WI38 (cell line): ENCODE measurements at regions not wholly inside any gene's neighbourhood (a gene's known extent, or its start where the extent isn't known, plus 50 kb on each side); places are given as distances from the start of the nearest gene placed in this dataset.

ENCODE experiments used
- H3K4me3 ChIP-seq: 2 replicates; pipeline ENCODE4 v1.5.1; 2011; ENCODE audit warnings: low read depth, mild to moderate bottlenecking, control low read depth, low read length
- TF ChIP-seq, protein P1 (sequence below): IDR thresholded peaks from 2 replicates; pipeline ENCODE4 v1.5.1; 2012; ENCODE audit warnings: low read depth, mild to moderate bottlenecking, control low read depth, low read length

DNA sequence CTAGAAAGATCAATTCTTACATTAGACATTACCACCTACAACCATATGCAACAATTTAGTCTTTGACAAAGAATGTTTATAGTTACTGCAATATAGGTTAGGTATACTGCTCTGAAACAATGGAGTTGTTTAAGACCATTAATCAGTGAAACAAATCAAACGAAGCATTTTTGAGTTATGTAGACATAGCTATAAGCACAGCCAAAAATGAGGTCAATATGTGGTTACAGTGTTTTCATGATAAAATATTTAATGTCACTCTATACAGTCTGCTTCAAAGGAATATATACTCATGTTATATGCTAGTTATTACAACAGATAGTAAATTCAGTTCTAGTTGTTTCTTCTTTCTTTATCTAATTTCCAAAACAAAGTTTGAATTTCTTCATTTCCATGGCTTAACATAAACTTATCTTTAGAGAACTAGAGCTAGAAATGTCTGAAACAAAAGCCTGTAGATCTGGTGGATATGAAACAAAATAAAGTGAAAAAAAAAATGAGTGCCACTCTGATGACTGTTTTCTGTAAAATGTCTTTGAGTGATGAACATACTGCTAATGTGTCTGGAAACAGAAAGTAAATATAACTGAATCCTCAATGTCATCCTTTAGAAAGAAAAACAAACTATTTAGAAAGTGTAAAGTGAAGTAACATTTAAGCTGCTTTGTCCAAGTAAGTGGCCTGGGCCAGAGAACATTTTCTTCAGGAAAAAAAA lies 809.0 kb downstream of the FAT4 start:
- H3K4me3 ChIP-seq = no peak overlapping the region
- TF ChIP-seq, protein P1, sequence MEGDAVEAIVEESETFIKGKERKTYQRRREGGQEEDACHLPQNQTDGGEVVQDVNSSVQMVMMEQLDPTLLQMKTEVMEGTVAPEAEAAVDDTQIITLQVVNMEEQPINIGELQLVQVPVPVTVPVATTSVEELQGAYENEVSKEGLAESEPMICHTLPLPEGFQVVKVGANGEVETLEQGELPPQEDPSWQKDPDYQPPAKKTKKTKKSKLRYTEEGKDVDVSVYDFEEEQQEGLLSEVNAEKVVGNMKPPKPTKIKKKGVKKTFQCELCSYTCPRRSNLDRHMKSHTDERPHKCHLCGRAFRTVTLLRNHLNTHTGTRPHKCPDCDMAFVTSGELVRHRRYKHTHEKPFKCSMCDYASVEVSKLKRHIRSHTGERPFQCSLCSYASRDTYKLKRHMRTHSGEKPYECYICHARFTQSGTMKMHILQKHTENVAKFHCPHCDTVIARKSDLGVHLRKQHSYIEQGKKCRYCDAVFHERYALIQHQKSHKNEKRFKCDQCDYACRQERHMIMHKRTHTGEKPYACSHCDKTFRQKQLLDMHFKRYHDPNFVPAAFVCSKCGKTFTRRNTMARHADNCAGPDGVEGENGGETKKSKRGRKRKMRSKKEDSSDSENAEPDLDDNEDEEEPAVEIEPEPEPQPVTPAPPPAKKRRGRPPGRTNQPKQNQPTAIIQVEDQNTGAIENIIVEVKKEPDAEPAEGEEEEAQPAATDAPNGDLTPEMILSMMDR = no peak

DNA sequence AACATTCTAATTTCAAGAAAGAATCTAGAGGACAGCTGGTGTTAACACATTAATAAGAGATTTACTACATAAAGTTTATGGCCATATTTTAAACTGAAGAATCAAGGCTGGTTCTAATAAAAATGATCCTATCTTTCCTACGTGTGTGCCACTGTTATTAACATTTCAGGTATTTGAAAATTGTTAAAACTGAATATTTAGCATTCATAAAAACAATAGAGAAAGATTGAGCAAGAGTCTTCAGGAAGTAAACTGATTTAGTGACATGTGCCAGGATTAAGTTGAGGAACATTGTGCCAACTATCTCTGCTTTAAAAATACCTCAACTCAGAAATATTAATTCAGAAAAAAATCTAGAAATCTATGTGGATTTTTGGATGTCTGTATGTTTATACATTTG lies 810.1 kb downstream of the FAT4 start:
- H3K4me3 ChIP-seq = no peak overlapping the region
- TF ChIP-seq, protein P1 = no peak

DNA sequence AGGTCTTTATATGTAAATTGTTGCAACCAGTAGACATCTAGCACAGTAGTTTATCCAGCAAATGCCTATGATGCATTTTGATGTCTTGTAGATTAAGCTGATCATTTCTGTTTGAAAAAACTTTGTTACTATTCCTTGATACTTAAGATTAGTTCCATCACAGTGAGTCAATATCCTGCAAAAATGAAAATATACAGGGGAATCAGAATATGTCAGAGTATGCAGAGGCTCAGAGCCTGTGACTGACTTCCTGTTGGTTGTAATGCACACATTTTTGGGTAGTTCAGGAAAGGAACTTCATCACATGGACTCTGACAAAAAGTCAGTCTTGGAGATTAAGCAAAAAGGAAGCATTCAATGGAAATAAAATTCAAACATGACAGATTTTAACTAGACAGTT lies 815.5 kb downstream of the FAT4 start:
- TF ChIP-seq, protein P1 = no peak
- H3K4me3 ChIP-seq = no peak overlapping the region

DNA sequence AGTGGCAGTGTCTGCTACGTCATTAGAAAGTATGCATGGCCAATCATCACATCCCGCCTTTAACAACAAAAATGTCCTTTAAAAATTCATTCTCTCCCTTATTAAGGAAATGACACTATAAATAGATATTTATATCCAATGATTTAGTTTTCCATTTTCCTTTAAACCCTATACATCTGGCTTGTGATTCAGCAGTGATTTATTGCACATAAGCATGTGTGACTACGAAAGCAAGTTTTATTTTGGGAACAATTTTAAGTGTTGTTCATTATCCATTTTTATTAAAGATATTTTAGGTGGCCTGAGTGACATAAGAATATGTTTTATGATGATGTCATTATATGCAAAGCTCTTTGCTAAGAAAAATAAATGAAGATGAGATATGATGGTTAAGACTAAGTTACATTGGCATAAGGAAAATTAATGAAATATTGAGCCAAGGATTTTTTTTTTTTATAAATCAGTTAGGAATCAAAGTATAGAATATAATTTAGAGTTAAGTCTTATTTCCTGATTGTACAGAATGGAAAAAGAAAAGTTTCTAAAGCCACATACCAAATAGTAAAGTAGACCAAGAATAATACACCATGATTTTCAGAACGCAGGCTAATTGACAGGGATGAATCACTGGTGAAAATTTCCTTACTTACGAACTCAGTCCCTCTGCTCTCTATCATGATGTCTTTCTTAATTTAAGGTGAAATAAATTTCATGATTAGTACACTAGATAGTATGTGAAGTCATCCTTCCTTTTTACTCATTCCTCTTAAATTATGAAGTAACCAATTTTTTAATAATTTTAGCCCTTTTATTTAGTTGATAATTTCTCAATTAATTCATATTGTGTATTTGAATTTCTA lies 822.4 kb downstream of the FAT4 start:
- TF ChIP-seq, protein P1 = no peak

GRCh38 chr4:126137782-126138170 lies 823.0 kb downstream of the FAT4 start:
- TF ChIP-seq, protein P1 = no peak
- H3K4me3 ChIP-seq = no peak overlapping the region

More for the DNA sequence above, 822.4 kb downstream of the FAT4 start:
- no peak overlapping the region for H3K4me3 ChIP-seq

- TF ChIP-seq, protein P1 = no peak
- no peak overlapping the region for H3K4me3 ChIP-seq
These were observed 829.9 kb downstream of the FAT4 start for GRCh38 chr4:126144543-126145237.

- no peak overlapping the region for H3K4me3 ChIP-seq
- TF ChIP-seq, protein P1 = no peak
These were observed 853.7 kb downstream of the FAT4 start for GRCh38 chr4:126168484-126168883.
